ENCODE measurements at regions not wholly inside any gene's neighbourhood (a gene's known extent, or its start where the extent isn't known, plus 50 kb on each side); places are given as distances from the start of the nearest gene placed in this dataset.

DNA sequence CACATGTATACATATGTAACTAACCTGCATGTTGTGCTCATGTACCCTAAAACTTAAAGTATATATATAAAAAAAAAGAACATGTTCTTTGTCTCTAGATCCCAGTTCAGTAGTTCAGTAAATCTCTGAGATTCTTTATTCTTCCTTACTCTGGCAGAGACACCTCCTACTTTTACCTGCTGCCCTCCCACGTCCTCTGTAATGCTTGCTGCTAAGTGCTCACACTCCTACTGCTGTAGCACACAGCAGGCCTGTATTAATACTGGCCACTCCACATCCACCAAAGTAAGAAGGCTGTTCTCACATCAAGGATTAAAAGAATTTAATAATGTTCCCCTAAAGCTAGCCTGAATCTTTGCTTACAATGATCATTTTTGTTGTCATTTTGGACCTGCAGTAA is 648.4 kb upstream of the EYS start:
- no peak overlapping the region for H3K27ac Mint-ChIP-seq (ENCODE audit: unreplicated experiment)

GRCh38 chr6:66344796-66345195 is 637.8 kb upstream of the EYS start:
- Mint-ChIP-seq H3K4me3 (ENCODE audit: low read depth, unreplicated experiment) (no peak overlapping the region), H3K27me3 (ENCODE audit: unreplicated experiment) (no peaks in the 10 kb centered on the region), H3K36me3 (ENCODE audit: insufficient read depth, unreplicated experiment) (no peaks in the 10 kb centered on the region), H3K4me1 (ENCODE audit: low read depth, unreplicated experiment) (no peaks in the 10 kb centered on the region), H3K9me3 (ENCODE audit: low read depth, unreplicated experiment) (peaks cover 4% of the 10 kb centered on the region), H3K27ac (ENCODE audit: unreplicated experiment) (no peak overlapping the region)
- BruUV-seq (replicated peaks): no TSS peak
- DNase-seq: no peak
- TF ChIP-seq CTCF (IDR thresholded peaks at IDR 0.05; ENCODE audit: unreplicated experiment): no peak
- CTCF ChIA-PET: no interaction called here
- intact Hi-C loops (cut with micrococcal nuclease; ENCODE audit: unreplicated experiment): no loop called here

More for the DNA sequence above, 648.4 kb upstream of the EYS start:
- Mint-ChIP-seq H3K27me3 (ENCODE audit: unreplicated experiment) (no peaks in the 10 kb centered on the region), H3K9me3 (ENCODE audit: low read depth, unreplicated experiment) (peaks cover 2% of the 10 kb centered on the region), H3K4me1 (ENCODE audit: low read depth, unreplicated experiment) (no peaks in the 10 kb centered on the region), H3K4me3 (ENCODE audit: low read depth, unreplicated experiment) (no peak overlapping the region), H3K36me3 (ENCODE audit: insufficient read depth, unreplicated experiment) (no peaks in the 10 kb centered on the region)
- no TSS peak for BruUV-seq (replicated peaks)
- no peak for TF ChIP-seq CTCF (IDR thresholded peaks at IDR 0.05; ENCODE audit: unreplicated experiment)
- intact Hi-C loops (cut with micrococcal nuclease; ENCODE audit: unreplicated experiment): no loop called here
- no peak for DNase-seq
- CTCF ChIA-PET: no interaction called here

- no peak overlapping the region for H3K4me3 Mint-ChIP-seq (ENCODE audit: low read depth, unreplicated experiment)
- TF ChIP-seq CTCF (IDR thresholded peaks at IDR 0.05; ENCODE audit: unreplicated experiment): no peak
- H3K27me3 Mint-ChIP-seq (ENCODE audit: unreplicated experiment): no peaks in the 10 kb centered on the region
- no peaks in the 10 kb centered on the region for H3K4me1 Mint-ChIP-seq (ENCODE audit: low read depth, unreplicated experiment)
- H3K27ac Mint-ChIP-seq (ENCODE audit: unreplicated experiment): no peak overlapping the region
- BruUV-seq (replicated peaks): no TSS peak
- DNase-seq: no peak
- intact Hi-C loops (cut with micrococcal nuclease; ENCODE audit: unreplicated experiment): no loop called here
- H3K9me3 Mint-ChIP-seq (ENCODE audit: low read depth, unreplicated experiment): peaks cover 8% of the 10 kb centered on the region
- H3K36me3 Mint-ChIP-seq (ENCODE audit: insufficient read depth, unreplicated experiment): no peaks in the 10 kb centered on the region
- CTCF ChIA-PET: no interaction called here
These were observed 633.7 kb upstream of the EYS start for GRCh38 chr6:66340736-66341135.

DNA sequence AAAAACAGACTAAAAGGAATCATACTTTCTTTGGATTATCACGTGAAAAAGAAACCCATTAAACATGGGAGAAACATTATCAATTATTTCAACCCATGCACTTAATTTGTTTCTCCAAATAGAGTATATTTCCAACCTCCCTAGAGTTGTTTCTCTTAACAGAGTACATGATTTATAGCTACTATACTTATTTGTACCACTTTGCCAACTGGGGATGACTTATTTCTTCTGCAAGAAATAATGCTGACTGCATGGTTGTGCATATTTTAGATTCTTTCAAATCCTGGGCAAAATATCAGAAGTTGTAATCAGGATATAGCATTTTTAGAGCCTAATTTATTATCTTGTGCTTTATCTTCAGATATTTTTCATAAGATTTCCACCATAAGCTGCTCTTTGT is 629.1 kb upstream of the EYS start:
- peaks cover 4% of the 10 kb centered on the region for H3K9me3 Mint-ChIP-seq (ENCODE audit: low read depth, unreplicated experiment)
- CTCF ChIA-PET: no interaction called here
- no peak overlapping the region for H3K4me3 Mint-ChIP-seq (ENCODE audit: low read depth, unreplicated experiment)
- no peak overlapping the region for H3K27ac Mint-ChIP-seq (ENCODE audit: unreplicated experiment)
- no peaks in the 10 kb centered on the region for H3K27me3 Mint-ChIP-seq (ENCODE audit: unreplicated experiment)
- BruUV-seq (replicated peaks): no TSS peak
- H3K36me3 Mint-ChIP-seq (ENCODE audit: insufficient read depth, unreplicated experiment): no peaks in the 10 kb centered on the region
- no peaks in the 10 kb centered on the region for H3K4me1 Mint-ChIP-seq (ENCODE audit: low read depth, unreplicated experiment)
- DNase-seq: no peak
- intact Hi-C loops (cut with micrococcal nuclease; ENCODE audit: unreplicated experiment): no loop called here
- TF ChIP-seq CTCF (IDR thresholded peaks at IDR 0.05; ENCODE audit: unreplicated experiment): no peak

- Mint-ChIP-seq H3K9me3 (ENCODE audit: low read depth, unreplicated experiment) (peaks cover 2% of the 10 kb centered on the region), H3K4me1 (ENCODE audit: low read depth, unreplicated experiment) (no peaks in the 10 kb centered on the region), H3K4me3 (ENCODE audit: low read depth, unreplicated experiment) (no peak overlapping the region), H3K27me3 (ENCODE audit: unreplicated experiment) (no peaks in the 10 kb centered on the region), H3K36me3 (ENCODE audit: insufficient read depth, unreplicated experiment) (no peaks in the 10 kb centered on the region), H3K27ac (ENCODE audit: unreplicated experiment) (no peak overlapping the region)
- BruUV-seq (replicated peaks): no TSS peak
- CTCF ChIA-PET: no interaction called here
- intact Hi-C loops (cut with micrococcal nuclease; ENCODE audit: unreplicated experiment): no loop called here
- no peak for DNase-seq
- no peak for TF ChIP-seq CTCF (IDR thresholded peaks at IDR 0.05; ENCODE audit: unreplicated experiment)
These were observed 621.2 kb upstream of the EYS start for GRCh38 chr6:66328200-66328599.

Measured in Calu3 (cell line).